IPS-NIHi11 (cell line): ENCODE measurements at regions not wholly inside any gene's neighbourhood (a gene's known extent, or its start where the extent isn't known, plus 50 kb on each side); places are given as distances from the start of the nearest gene placed in this dataset.
"Not testable (repeated sequence)": the region's sequence is repeated elsewhere in the genome, so short reads cannot be mapped to it uniquely, and the experiment has no call there.

Experiments used
- DNase-seq: peaks from one replicate; pipeline ENCODE4 v3.0.0; 2012; ENCODE audit warnings: mixed read lengths, low spot score

DNA sequence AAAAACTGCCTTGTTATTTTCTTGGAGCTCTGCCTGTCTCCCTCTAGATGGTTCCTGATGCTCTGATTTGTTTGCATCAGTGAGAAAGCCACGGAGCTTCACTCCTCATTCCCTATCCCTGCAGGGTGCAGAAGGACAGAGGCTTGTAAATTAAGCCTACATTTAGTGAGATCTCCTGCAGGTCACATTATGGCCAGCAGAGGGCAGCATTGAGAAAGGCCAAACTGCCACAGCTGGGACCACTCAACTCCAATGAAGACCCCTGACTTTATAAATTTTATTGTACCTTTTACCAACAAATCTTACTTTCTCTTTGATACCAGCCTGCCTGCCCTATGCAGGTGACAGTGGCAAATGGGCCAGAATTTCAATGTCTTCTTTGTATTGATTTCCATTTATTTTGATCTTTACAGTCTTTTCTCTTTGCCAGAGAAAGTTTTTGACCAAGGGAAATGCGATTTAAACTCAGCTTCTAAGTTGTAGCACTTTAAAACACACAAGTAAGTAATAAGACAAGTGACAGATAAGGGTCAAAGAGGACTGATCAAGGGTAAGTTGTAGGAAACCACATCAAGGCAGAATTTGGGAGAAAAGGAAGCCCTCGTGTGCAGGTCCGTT is 1029.1 kb upstream of the KLHL29 start:
- peak; percentile 75 for DNase-seq

DNA sequence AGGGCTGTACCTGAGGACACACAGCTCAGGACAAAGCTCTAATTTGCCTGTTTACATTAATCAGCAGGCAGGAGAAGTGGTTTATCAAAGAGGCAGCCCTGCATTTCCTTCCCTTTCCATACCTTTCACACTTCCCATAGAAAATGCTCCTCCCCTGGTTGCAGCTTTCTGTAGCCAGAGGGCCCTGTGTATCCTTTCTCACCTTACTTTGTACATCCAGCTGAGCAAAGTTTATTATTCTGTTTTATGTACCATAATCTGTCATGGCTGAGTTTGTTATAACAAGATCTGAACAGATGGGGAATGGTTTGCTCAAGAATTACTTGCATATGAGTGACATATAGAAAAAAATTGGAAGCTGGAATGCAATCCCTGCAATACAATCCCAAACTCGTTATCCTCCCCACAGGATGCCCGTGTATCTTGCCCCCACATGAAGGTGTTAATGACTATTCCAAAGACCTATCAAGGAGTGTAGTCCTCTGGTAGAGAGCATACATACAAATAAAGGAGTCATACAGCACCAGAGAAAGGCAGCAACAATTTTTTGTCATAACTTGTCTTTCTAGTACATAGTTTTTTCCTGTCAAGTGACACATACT is 1025.8 kb upstream of the KLHL29 start:
- no peak for DNase-seq

DNA sequence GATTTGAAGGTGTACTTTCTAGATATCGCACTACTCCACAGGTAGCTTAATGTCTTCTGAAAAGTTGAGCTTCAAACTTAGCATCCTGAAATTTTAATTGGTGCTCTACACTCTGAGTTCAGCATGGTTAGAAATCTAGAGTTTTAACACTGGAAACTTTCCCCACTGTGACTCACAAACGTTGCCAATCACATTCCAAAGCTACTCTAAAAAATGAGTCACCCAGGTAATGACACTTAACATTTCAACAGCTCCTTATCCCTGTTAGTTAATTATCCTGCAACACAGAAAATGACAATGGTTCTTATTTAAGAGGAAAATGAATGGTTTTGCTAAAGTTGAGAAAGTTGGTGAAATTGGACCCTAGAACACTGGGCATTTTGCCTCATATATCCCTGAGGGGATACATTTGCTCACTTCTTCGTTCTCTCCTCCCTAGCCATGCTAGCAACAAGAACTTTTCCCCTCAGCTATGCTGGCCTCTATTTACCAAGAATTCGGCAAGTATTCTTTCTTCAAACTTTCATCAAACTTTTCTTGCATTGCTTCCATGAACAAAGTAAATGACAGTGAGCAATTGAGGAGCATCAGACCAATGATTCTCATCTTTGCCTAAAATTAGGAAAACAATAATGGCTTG is 1024.1 kb upstream of the KLHL29 start:
- DNase-seq, result no peak

DNA sequence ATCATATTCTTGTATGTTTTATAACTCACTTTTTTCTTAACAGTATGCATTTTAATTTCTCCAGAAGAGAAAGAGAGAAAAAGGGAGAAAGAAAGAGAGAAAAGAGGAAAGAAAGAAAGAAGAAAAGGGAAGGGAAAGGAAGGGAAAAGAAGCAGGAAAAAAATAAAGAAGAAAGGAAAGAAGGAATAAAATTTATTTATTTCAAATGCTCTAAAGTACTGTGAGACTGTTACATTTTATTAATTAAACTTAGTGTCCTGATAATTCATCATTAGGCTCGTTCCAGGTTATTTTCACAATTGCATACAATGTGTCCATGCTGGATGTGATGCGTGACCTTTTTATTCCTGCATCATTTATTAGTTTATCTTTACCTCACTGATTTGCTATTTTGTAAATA is 1023.4 kb upstream of the KLHL29 start:
- DNase-seq, result no peak

DNA sequence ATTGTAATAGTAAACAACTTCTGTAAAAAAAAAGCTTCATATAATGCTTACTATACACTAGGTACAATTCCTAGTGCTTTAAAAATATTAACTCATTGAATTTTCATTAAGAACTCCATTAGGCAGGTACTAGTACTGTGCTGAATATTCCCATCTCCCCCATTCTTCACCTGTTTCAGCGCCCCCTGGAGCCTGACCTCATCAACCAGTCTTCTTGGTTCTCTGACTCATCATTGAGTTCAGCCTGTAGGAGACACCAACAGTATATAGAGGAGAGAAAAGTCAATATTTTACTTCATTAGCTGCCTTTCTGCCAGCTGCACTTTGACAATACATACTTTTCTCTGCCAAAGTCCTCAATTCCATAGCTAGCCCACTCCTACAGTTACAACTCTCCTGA is 1009.9 kb upstream of the KLHL29 start:
- DNase-seq, result peak; percentile 17

DNA sequence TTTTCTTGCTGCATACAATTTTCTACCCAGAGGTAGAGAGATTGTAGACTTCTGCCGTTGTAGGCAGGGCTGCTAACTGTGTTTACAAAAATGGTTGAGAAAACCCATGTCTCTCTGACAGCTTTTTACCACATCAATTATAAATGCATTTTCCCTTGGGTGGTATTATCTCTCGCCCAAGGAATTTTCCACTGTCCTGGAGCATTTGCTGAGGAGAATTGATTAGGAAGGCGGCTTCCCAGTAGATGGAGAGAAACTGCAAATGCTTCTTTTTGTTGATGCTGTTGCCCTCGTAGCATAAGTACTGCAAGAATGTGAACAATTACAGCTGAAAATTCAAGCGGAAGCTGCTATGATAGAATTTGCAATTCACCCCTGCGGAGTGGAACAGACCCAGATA is 1007.7 kb upstream of the KLHL29 start:
- DNase-seq, result no peak

DNA sequence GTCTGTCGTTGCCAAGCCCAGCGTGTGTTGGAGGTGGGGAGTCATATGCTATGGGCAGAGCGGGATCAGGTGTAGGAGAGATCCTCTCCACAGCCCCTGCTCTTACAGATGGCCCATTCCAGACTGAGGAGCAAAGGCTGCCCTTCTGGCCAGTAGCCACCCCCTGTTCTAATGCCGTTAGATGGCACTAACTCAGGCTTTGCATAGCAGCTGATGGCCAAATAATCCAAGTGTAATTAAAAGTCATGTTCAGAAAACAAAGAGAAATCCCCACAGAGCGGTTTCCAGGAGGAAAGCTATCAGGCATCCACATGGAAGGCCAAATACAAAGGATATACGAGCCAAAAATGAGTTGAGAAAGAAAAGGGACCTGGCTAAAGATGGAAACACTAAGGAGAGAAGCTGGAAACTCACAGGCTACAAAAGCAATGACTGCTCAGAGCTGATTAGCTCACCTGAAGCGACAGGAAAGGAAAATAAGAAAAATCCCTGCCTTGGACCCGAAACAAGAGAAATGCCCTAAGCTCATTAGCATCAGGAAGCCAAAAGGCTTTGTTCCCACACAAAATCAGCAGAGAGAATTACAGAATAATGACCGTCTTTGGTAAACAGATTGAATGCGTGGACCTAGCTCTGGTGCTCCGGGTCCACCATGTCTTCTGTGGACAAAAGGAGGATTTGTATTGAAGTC is 1002.4 kb upstream of the KLHL29 start:
- no peak for DNase-seq

DNA sequence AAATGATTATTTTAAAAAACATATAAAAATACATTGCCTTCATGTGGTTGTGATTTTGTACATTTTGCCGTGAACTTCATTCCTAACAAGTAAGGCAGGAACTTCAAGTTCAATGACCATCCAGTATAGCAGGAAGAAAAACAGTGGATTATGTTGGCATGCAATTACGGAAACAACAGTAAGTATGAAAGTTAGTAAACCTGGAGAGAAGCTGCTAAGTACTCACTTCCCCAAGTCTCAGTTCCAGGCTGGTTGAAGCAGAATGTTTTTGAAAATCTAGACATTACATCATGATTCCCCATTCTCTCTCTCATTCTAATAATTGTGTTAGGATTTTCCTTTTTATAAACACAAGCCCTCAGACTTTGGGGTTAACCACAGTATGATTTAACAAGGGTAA is 987.1 kb upstream of the KLHL29 start:
- DNase-seq, result no peak

DNA sequence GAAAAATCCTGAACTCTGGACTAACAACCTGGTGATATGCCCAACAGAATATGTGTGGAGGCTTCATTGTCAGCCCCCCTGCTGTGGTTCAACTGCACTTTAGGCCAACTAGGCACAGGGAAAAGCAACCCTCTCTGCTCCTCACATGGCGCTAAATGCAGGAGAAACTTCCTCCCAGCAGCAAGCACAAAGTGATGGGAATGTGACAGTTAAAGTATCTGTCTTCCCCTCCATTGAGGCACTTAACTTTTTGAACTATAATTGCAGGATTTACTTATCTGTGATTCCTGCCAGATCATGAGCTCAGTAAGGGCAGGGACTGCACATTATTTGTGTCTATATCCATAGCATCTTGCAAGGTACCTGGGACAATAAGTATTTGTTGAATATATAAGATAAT is 981.2 kb upstream of the KLHL29 start:
- no peak for DNase-seq

DNA sequence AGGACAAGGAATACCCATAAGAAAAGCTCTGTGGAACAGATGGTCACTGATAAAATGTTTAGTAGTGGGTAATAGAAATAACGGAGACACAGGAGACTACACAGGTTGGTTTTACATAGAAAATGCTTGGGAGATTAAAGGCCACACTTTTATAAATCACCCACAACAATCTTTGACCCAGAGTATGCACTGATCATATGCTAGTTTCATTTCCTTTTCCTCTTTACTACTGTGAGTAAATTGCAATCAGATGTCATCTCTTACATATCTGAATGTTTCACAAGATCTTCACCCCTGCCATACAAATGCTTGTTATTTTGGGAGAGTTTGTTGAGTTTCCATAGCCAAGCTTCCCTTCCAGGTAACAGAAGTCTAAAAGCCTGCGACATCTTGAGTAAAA is 978.4 kb upstream of the KLHL29 start:
- DNase-seq, result no peak

DNA sequence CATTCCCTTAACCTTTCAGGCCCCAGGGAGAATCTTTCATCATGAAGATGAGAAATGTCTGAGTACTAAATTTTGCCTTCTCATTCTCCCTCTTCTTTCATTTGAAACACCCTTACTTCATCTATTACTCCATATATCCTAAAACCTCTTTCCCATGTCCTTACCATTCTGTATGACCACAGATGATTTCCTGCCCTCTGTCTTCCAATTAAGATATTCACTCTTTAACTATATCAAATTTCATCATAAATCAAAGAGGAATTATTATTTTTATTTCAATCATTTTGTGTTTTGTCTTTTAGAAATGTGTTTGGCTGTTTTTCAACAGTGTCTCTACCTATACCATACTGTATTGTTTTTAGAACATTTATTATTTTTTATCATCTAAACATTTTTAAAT is 964.9 kb upstream of the KLHL29 start:
- DNase-seq, result no peak

DNA sequence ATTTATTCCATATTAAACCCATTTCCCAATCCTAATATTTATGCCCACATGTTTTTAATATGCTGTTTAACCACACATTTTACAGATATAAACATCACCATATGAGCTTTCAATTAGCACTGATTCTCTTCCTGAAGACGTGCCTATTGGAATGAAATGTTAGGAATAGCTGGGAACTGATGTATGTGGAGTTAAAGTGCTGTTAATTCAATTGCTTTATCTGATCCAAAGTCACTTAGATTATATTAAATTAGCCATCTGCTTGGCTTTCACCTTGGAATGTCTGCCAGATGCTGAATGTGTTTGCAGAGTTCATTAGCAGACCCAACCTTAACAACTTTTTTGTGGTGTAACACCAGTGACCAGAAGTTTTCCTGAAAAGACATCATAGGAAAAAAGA is 942.9 kb upstream of the KLHL29 start:
- DNase-seq, result no peak

DNA sequence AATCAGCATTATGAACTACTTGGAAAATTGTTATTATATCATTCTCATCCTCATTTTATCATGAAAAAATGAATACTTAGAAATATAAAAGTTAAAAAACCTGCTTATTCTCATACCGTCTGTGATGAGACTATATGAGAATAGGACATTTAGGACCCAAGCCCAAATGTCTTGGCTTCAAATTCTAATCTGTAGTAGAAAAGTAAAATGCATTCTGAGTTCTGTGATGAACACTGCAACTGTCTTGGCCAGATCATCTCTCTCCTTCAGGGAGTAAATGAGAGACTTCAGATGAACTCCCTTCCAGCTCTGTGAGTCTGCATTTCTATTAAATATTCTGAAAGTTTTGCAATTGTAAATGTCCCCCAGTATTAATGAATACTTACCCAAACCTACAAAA is 940.7 kb upstream of the KLHL29 start:
- no peak for DNase-seq

DNA sequence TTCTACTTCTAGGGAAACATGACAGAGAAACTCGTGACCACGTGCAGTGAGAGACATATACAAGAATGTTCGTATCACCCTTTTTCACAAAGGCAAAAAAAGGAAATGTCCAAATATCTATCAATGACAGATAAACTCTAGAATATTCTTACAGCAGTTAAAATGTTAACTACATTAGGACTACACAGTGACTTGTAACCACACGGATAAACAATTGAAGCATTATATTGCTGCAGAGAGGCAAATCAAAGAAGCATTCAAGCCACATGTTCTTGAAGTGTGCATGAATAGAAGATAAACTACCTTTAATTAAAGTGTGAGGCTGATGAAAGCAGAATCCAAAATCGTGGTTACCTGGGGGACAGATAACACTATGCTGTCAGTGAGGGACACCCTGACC is 935.3 kb upstream of the KLHL29 start:
- DNase-seq, result no peak

DNA sequence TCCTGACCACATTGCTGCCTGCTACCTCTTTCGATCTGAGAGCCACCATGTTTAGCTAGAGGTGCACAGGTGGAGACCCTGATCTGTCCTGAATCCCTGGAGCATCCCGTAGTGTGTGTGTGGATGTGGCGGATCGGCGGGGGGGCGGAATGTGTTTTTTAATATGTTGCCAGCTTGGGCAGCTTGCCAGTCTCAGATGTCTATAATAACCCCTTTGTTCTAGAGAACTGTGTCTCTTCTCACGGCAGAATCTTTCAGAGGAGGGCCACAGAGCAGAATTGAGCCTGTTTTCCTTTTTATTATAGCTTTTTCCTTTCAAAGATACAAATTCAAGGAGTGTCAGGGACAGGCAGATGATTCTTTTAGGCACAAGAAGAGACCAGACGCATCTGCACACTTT is 934.1 kb upstream of the KLHL29 start:
- DNase-seq, result no peak

DNA sequence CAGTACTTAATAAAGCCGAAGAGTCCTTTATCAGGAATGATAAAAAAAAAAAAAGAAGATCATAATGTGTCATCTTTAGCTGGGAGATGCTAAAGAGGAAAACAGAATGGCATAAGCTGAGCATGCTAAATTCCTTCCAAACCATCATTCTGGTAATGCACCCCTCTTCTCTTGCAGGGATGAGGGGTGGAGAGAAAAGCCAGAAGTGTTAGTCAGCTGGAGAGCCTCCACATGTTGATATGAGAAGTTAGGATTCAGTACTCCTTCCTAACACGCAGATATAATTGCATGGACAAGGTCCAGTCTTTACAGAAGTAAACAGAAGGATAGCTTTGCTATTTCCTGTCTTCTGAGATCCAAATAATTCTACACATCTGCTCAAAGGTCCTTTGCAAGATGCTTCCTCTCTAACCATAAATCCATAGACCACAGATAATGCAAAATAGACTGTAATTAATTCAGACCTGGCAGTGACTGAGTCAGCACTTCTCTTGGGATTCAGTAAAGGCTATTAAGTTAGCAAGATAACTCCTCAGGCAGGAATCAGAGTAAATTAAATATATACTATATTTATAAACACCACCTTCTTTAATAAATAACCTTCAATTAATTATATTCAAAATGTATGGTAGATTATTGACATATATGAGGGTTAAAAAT is 930.0 kb upstream of the KLHL29 start:
- no peak for DNase-seq

DNA sequence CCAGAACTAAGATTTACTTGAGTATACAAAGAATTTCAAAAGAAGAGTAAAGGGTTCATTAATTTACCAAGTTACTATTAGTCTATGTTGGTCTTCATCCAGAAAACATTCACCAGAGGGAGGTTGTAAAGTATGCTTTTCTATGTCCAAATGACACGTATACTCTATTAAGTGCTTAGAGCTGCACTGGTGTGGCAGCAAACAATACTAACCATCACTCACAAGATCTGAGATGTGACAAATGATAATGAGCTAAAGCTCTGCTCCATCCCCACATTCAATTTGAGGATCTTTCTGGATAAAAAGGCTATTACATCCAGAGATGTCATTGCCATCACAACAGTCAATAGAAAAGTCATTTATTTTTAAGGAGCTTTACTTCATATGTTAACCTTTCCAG is 926.5 kb upstream of the KLHL29 start:
- no peak for DNase-seq

DNA sequence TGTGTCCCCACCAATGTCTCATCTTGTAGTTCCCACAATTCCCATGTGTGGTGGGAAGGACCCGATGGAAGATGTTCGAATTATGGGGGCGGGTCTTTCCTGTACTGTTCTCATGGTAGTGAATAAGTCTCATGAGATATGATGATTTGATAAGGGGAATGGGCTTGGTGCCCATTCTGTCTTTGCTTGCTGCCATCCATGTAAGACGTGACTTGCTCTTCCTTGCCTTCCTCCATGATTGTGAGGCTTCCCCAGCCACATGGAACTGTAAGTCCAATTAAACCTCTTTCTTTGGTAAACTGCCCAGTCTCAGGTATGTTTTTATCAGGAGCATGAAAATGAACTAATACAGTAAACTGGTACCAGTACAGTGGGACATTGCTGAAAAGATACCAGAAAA is 909.9 kb upstream of the KLHL29 start:
- not testable (repeated sequence) for DNase-seq

DNA sequence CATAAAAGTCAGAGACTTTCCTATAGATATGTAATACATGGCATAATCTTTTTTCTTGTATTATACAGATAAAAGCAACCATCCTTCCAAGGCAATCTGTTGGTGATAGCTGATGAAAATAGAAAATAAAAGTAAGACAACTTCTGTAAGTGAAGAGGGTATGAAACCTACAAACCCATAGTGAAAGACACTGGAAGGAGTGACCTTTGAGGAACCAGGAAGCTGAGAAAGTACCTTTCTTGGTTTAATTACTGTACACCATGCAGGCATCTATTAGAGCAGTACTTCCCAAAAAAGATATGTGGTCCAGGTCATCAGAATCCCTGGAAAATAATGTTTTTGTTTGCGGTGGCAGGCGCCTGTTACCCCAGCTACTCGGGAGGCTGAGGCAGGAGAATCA is 906.6 kb upstream of the KLHL29 start:
- no peak for DNase-seq

DNA sequence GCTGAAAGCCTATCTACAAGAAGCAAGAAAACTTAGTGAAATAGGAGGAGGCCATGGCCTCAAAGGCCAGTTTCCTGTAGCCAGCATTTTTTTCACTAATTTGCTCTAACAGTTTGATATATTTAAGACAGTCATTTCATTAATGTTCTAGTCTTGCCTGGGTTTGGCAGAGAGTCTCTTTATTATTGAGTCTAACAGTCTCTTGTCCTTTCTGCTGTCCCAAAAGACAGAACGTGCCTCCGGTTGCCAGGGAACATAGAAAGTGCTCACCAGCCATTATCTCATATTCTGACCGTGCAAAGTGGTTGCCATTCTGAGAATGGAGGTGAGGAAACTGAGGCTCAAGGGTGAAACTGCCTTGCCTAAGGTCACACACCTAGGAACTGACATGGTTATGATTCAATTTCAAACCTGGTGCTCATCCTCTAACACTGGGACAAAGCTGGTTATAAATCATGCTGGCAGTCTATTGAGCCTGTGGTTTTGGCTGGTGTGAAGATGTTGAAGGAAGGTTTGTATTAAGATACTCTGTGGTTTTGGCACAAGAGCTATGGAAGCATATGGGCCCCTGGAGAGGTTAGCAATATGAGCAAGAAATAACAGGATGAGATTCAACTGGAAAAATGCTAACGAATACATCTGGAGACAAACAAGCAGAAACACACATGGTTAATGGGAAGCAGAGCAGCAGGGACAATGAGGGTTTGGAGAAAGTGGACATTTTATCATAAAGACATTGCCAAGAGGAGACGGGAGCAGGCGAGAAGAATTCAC is 903.3 kb upstream of the KLHL29 start:
- DNase-seq, result no peak

DNA sequence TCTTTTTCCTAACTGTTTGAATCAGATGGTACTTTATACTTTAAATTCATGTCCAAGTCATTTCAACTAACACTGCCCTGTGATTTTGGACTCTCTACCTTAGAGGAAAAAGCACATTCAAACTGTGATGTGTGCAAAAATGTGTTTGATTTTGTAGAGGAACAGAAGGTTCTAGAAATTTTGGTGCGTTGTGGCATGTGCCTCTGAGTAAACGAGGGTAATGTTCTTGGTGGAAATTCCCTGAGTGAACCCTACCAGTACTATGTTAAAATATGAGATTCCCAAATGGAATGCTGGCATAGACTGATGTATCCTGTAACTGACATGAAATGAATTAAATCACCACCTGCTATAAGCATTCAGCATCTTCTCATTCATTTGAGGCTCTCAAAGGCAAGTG is 901.9 kb upstream of the KLHL29 start:
- no peak for DNase-seq

DNA sequence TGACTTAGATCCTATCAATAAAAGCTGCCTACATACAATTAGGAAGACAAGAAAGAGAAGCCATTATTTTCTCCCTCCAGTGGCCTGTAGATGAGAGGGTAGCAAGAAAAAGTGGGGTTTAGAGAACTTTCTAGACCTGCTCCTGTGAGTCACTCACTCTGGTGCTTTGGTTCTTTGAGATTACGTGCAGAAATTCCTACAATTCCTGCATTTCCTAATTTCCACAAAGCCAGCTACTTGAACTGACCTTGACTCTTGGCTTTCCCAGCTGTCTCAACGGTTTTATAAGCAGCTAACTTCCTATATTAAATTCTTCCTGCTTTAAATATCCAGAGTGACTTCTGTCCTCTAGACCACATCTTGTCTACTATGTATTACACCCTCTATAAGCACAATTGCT is 899.5 kb upstream of the KLHL29 start:
- DNase-seq, result no peak
